Stimulated activated CD4-positive, alpha-beta T cell treated with anti-CD3 and anti-CD28 coated beads, Interleukin-4, amount 100 ng/mL, for 4 hours (primary cell): ENCODE measurements at regions not wholly inside any gene's neighbourhood (a gene's known extent, or its start where the extent isn't known, plus 50 kb on each side); places are given as distances from the start of the nearest gene placed in this dataset.

ENCODE experiments used
- DNase-seq, 2 experiments: peaks; one replicate each; pipeline ENCODE4 v3.0.0-alpha.2; 2020

- no peak for DNase-seq
These were observed 399.2 kb upstream of the KLF4 start for GRCh38 chr9:107888773-107889227.

GRCh38 chr9:107886826-107887225 lies 397.3 kb upstream of the KLF4 start:
- no peak for DNase-seq

DNA sequence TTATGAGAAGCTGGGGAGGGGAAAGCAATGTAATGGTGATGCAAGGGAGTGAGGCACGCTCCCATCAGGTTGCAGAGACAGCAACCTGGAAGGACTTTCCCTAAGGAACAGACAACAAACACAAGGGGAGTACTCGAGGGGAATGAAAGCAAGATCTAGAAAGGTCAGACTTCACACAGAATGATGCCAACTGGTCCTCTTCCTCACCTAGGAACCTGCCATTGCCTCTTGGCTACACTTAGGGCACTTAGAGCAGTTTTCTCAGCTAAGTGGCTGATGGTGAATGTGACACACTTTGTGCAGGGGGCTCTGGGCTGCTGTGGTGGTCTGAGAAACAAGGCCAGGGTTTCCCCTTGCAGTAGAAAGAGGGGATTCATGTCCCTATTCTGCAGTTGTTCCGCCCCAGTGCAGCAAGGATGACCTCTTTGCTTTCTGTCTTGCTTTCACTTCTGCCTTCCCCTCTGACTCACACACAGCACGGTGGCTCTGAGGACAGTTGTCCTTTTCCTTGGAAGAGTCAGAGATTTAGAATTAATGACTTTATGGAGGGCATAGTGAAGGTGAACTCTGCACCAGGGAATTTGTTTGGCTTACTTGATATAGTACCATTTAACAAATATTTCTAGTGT lies 394.0 kb upstream of the KLF4 start:
- DNase-seq: no peak

DNA sequence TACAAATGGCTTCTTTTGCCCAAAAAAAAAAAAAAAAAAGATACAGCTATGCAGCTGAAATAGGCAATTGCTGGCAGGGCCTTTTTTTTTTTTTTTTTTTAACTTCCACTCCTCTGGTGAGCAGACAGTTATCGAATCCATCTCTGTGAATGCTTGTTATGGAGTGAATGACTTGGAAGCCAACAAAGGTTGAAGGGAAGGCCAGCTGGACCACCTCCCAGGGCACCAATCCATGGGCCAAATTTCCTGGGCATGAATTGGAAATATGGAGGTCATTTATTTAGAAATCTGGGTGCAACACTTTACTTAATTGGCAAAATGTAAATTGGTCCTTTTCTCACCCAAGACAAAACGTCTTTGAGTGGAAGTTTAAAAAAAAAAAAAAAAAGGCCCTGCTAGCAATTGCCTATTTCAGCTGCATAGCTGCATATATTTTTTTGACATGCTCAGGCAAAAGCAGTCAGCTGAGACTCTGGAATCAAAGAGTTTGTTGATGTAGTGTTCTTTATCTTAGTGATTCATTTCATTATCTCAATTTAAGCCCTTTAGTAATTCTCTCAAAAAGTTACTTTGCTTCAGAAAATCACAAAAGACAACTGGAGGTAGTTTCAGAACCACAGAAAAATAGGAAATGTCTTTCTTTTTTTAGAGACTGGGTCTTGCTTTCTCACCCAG lies 392.2 kb upstream of the KLF4 start:
- DNase-seq: no peak

- DNase-seq: no peak
These were observed 388.9 kb upstream of the KLF4 start for GRCh38 chr9:107878462-107878861.

GRCh38 chr9:107875571-107875980 lies 386.0 kb upstream of the KLF4 start:
- no peak for DNase-seq

GRCh38 chr9:107874591-107875369 lies 385.2 kb upstream of the KLF4 start:
- no peak for DNase-seq

- no peak for DNase-seq
These were observed 384.6 kb upstream of the KLF4 start for GRCh38 chr9:107874137-107874536.

DNA sequence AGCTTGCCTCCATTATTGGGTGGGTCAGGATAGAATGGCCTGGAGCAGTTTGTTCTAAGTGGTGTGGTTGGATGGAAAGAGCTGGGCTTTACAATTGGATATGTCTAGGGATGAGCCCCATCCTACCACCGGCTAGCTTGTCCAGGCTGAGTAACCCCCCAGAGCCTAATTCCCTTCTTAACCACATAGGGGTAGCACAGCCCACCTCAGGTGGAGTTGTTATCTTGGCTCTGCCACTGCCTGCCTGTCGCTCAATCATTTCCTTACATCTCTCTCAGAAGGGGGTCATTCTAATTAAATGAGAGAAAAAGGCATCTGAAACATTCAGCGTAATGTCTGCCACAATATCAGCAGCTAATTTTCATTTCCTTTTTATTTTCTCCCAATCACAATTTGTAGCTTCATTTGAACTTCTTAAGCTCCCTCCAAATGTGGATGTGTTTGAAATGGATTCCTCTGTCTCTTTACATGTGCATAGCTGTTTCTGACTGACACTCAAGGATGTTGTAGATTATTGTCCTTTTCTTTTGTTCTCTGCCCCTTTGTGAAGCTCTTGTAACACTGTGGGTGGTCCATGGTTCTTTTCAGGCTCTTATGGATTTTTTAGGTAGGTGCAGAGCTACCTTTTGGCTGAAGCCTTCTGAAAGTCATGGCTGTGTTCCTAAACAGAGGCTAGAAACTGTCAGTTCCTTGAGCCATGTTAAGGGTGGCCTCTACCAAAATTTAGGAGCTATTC lies 383.1 kb upstream of the KLF4 start:
- DNase-seq: no peak

- no peak for DNase-seq
These were observed 381.5 kb upstream of the KLF4 start for GRCh38 chr9:107870927-107871680.

GRCh38 chr9:107870221-107870620 lies 380.7 kb upstream of the KLF4 start:
- no peak for DNase-seq

DNA sequence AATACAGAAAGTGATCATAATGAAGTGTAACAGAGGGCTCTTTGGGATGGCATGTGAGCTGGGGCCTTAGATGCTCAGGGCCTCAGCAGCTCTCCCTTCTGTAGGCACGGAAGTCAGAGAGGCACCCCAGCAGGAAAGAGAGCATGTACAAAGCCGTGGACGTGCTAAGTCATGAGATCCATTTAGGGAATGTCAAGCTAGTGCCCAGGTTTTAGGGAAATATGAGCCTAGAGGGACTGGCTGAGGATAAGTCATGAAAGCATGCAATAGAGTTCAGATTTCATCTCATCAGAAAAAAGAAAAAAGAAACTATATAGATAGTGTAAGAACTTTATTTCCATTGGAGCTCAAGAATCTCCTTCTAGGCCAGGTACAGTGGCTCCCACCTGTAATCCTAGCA lies 379.5 kb upstream of the KLF4 start:
- no peak for DNase-seq

DNA sequence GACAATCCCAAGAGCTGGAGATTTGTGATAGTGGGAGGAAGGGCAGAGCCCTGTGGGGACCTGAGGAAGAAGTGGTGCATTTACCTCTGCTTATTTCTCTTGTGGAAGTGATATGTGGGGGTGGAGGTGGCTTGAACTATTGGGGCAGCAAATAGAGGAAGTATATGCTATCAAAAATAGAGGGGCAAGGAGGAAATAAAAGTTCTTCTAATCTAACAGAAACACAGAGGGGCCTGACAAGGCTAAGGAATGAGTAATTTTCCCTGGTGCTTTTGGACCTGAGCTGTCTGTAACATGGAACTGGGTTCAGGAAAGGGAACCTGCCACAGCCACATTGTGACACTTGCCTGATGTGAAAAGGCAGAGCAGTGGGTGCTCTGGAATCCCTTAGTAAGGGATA lies 378.6 kb upstream of the KLF4 start:
- DNase-seq: no peak

DNA sequence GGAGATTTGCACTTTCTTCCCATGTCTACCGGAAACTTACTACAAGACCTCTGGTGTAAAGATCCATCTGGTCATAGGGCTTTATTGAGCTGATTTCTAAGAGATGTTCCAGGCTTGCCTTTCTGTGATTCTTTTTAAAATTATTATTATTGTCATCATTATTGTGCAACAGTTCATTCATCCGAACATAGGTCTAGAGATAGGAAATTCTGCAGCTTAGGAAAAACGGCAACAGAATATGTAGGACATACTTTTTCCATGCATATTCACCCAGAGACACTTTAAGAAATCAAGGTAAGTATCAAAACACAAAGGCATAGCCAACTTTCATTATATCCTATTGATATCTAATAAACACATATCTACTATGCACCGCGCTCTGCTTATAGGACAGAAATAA lies 378.2 kb upstream of the KLF4 start:
- DNase-seq: no peak

GRCh38 chr9:107866711-107867311 lies 377.2 kb upstream of the KLF4 start:
- DNase-seq: no peak

DNA sequence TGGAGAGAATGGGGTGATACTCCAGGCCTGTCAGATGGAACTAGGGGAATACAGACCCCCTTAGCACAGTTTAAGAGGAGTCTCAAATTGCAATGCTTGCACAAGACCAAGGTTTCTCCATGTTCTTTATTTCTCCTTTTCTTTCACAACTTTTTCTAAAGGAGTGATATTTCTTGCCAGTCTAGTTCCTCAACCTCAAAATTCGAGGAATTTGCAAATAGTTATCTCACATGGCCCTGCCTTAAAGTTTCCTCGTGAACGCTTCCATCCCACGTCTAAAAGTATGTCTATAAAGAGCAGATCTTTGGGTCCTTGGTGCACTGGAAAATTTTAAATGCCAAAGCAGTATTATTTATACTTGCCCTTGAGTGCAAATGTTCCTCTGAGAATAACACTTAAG lies 373.8 kb upstream of the KLF4 start:
- no peak for DNase-seq

GRCh38 chr9:107862881-107863280 lies 373.3 kb upstream of the KLF4 start:
- no peak for DNase-seq

- no peak for DNase-seq
These were observed 372.8 kb upstream of the KLF4 start for GRCh38 chr9:107862323-107862722.

- no peak for DNase-seq
These were observed 371.5 kb upstream of the KLF4 start for GRCh38 chr9:107861075-107861474.

DNA sequence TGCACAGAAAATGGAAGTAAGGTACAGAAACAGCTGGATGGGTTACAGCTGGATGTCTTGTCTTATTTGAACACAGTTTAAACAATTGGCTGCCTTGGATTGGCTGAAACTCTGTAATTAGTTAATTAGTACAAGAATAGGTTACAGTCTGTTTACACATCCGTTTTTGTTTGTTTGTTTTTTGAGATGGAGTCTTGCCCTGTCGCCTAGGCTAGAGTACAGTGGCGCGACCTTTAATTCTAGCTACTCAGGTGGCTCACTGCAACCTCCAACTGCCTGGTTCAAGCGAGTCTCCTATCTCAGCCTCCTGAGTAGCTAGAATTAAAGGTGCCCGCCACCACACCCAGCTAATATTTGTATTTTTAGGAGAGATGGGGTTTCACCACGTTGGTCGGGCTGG lies 368.7 kb upstream of the KLF4 start:
- no peak for DNase-seq

DNA sequence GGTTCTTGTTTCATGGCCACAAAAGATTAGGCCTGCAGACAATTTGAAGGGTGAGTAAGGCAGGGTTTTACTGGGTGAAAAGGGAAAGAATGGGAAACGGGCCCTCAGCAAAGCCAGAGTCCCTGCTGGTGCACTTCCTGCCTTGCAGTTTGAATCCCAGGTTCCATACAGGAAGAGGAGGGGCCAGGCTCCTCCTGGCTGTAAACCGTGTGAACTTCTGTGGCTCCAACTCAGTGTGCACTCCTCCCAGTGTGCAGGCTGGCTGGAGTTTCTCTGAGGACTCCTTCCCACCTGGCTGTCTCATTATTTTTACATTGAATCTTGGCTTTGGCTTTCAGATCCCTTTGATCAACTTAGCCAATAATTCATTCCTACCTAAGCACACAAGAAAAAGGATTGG lies 367.1 kb upstream of the KLF4 start:
- no peak for DNase-seq

DNA sequence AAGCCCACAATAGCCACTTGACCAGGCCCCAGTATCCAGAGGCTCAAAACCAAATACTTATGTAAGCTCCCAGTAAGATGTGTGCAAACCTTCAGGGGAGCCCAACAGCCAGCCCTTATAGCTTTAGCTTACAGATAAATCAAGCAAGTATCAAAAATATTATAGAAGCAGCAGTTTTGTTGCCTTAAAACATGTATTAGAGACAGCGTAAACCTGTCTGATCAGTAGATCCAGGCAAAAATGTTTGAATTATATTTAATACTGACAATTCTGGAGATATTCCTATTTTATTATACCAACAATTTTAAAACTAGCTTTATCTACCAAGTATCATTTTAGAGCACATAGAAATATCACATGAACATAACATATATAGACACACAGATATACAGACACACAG lies 365.6 kb upstream of the KLF4 start:
- DNase-seq: no peak
